GM19240 (cell line): ENCODE measurements at regions not wholly inside any gene's neighbourhood (a gene's known extent, or its start where the extent isn't known, plus 50 kb on each side); places are given as distances from the start of the nearest gene placed in this dataset.
A peak's percentile ranks its signal among the peaks of the same experiment; 100 is the strongest.

Experiments used
- DNase-seq: peaks from one replicate; pipeline ENCODE4 v3.0.0; 2011; ENCODE audit warnings: low spot score; ENCODE audit not compliant: insufficient read length

DNA sequence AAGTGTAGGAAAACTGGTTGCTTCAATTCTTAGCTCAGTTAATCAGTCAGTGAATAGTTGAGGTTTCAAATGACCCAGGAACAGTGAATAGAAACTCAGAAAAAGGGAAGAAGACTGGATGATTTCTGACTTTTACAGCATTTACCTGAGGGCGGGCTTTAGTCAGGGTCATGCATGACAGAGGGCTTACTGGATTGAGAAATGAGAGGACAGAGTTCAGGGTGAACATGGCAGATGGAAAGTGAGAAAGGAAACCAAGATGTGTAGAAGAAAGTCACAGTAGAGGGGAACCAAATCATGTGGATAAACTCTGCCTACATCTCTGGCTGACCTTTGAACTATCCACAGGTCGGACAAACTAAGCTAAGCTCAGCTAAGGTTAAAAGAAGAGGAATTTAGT, 596.0 kb downstream of the SEMA5A start:
- peak; percentile 1 for DNase-seq

DNA sequence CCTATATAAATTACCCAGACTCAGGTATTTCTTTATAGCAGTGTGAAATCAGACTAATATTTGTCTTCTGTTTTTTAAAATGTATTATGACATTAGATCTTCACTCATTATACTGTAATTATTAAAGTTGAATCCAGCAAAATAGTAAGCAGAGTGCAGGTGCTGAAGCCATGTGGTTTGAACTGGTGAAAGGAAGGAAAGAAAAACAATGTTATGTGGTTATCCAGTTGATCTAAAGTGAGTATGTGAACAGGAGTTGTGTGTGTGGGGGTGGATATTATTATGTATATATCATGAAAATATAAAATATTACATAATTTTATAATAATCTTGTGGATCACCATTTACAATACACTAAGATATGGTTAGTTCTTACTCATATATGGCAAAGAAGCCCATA, 593.7 kb downstream of the SEMA5A start:
- DNase-seq = no peak

DNA sequence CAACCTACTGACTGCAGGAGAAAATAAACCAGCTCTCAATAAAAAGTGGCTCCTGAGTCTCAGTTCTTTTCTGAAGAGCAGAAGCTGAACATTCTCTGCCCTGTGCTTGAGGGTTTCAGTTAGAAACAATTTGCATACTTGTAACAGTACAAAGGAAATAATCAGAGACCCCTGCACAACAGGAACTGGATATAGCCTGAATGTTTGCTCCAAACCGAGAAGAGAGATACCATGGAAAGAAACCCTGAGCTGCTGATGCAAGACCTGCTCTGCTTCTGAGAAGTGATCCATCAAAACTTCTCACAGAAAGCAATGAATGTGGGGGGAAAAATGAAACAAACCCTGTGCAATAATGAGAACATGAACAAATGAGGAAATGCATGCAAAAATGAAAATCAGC, 592.9 kb downstream of the SEMA5A start:
- no peak for DNase-seq

DNA sequence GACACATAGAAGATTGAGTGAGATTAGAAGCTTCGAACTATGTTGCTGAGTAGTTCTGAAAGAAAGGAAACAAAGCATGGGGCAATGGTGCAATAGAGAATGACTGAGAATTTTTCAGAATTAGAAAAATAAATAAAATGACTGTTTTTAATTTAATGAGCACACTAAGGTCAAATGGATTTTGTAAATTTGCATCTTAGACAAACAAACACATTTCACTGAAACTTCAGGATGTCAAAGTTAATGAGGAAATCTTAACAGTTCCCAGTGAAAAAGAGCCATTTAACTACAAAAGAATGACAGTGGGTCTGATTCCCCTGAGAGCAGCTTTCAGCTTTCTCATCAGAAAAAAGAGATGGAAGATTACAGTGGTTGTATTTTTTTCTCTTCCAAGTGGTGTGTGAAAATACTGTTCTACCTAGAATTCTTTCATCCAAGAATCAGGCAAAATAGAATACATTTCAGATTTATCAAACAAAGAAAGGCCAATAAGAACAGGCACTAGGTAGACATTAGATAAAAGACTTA, 591.9 kb downstream of the SEMA5A start:
- no peak for DNase-seq

DNA sequence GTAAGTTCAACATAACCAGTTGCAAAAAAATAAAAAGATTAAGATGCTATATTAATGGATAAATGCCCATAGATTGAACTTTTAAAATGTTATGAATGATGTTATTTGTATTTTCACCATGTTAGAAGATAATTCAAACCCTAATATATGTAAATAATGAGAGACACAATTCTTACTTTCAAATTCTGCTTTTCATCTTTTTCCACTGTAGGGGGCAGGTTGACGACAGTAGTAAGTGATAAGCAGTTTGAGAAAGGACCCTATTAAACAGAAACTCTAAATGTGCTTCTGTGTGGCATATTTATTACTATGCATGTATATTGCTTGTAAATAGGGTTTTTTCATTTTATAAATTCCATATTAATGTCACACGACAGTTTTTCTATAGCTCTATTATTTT, 591.1 kb downstream of the SEMA5A start:
- no peak for DNase-seq

DNA sequence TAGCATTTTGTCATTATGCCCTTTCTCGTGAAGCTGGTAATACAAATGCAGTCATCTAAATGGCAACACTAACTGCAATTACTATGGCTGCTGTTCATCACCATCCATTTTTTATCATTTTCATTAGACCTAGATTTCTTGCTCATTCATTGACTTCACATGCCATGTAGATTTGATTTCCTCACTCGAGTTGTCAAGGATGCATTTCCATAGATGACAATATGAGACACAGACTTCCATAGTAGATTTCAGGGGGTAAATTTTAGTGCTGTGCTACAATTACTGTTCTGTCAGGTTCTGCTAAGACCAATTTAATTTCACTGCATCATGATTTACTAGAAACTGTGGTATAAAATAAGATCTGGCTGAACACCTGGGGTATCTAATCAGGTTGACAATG, 589.2 kb downstream of the SEMA5A start:
- DNase-seq = no peak

DNA sequence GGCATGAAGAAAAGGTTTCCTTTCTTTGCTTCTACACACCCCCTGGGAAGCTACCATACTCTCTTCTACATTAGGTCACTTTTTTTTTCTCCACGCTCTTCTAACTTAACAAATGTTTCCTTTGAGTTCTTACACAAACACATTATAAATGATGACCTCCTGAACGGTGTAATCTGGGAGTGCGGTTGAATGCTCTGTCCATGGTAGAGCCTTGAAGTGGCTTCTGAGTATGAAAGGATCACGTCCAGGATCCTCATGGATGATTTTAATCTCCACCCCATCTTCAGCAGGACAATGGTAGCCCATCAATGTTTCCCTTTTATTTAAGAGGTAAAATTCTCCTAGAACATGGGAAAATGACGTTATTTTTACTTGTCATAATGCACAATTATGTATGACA, 587.3 kb downstream of the SEMA5A start:
- DNase-seq = no peak

DNA sequence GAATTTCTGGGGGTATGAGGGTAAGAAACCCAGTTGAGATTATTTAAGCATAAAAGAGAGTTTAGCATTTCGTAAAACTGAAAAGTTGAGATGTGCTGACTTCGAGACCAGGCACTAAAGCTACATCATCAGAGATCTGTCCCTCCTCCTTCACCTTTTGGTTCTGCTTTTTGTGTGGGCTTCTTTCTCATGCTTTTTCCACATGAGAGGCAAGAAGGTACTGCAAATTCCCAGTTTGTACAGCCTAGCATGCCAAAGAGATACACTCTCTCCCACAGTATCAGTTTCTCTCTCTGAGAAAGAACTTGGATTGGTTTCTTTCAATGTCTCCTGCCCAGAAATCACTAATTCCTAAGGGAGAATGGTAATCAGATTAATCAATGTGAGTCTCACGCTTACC, 584.7 kb downstream of the SEMA5A start:
- DNase-seq = no peak

DNA sequence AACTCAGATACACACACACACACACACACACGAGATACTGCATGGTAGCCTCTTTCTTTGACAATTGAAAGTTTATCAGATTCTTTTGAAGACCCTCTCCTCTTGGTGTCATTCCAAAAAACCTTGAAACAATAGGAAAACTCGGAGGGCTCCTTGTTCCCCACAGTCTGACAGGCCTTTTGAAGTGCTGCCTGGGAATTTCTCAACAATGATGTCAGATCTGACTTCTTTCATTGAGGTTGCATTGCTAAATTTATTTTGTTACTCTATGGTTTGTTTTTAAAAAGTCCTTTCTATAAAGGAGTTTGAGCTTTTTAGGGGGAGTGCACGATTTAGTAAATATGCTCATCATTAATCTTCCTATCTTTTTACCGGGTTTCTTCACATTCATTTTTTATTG, 583.9 kb downstream of the SEMA5A start:
- no peak for DNase-seq

DNA sequence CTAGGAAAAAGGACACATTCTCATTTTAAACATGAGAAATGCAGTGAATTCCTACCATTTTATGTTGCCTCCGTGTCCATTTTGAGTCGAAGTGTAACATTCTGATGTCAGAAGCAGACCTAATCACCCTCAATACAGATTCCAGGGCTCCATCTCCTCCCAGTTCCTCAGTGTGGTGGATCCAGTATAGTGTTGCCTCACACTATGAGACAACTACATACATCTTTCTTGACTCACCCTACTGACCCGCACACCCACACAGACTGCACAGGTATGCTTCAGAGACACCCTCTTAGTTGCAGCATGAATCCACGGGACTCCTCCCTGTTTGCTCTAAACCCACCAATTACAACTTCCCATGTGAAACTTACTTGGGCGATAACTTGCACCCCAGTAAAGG, 564.9 kb downstream of the SEMA5A start:
- DNase-seq = no peak

DNA sequence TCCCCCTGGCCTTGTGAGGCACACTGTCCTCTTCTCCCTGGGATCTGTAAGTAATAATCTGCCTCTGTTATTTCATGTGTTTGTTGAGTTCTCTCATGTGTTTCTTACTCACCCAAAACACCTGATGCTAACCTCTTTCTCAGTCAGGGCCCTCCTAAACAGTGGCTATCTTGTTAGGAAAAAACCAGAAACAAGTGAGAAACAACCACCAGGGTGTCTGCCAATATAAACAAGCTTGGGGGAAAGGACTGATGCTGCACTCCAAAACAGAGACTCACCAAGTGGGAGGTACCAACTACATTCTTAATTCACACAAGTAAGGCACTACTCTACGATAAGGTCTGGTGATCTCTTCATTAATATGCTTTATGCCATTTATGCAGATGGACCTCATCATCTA, 564.4 kb downstream of the SEMA5A start:
- DNase-seq = no peak

DNA sequence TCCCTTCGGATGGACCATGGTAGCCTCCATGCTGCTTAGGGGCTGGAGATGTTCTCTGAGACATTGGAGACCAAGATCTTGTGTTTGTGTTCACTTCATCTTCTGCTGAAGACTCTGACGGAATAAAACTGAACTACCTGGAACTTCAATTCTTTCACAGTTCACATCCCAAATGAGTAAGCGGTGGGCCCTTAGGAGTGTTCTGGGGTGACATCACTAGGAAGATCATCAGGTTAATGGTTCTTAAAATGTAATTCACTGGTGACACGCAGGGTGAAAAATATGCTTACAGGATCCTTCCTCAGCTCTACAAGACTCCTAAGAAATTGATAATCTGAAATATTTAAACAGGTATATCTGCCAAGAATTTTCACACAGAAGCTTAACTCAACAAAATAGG, 561.5 kb downstream of the SEMA5A start:
- no peak for DNase-seq
